HL-60 (cell line): ENCODE measurements at regions not wholly inside any gene's neighbourhood (a gene's known extent, or its start where the extent isn't known, plus 50 kb on each side); places are given as distances from the start of the nearest gene placed in this dataset.

Source experiments
- DNase-seq, 2 experiments: peaks; one replicate each; pipeline ENCODE4 v3.0.0-alpha.2; 2010 to 2020; ENCODE audit warnings: low read depth in 1 of 2, low spot score in 1 of 2
- H3K27ac ChIP-seq: fragments of 250-450 bp; sonication (Bioruptor Pico); replicated peaks from 2 replicates; pipeline ENCODE4 v1.5.1; 2020; ENCODE audit warnings: mild to moderate bottlenecking, moderate library complexity
- H3K27me3 ChIP-seq: fragments of 250-450 bp; sonication (Bioruptor Pico); 2 replicates; pipeline ENCODE4 v1.5.1; 2021; ENCODE audit warnings: mild to moderate bottlenecking, moderate library complexity; ENCODE audit not compliant: insufficient read depth, poor library complexity, severe bottlenecking
- H3K4me3 ChIP-seq: replicated peaks from 2 replicates; pipeline ENCODE4 v1.5.1; 2011; ENCODE audit warnings: mild to moderate bottlenecking, control low read depth, low read length; ENCODE audit not compliant: insufficient read depth
- GABPA ChIP-seq: IDR thresholded peaks from 2 replicates; pipeline ENCODE4 v1.6.1; 2012; ENCODE audit warnings: low read depth
- POLR2AphosphoS5 ChIP-seq: IDR thresholded peaks from 2 replicates; pipeline ENCODE4 v1.6.1; 2012; ENCODE audit warnings: low read depth
- REST ChIP-seq: IDR thresholded peaks from 2 replicates; pipeline ENCODE4 v1.6.1; 2012; ENCODE audit warnings: low read depth; ENCODE audit not compliant: insufficient replicate concordance
- SPI1 ChIP-seq: IDR thresholded peaks from 2 replicates; pipeline ENCODE4 v1.6.1; 2012; ENCODE audit warnings: low read depth, mild to moderate bottlenecking, borderline replicate concordance
- TF ChIP-seq, protein P1 (sequence below): IDR thresholded peaks from one replicate; pipeline ENCODE4 v1.5.1; 2011; ENCODE audit warnings: low read length, control low read depth, inconsistent platforms; ENCODE audit not compliant: insufficient read depth

- no peak for DNase-seq
- Histone ChIP-seq H3K27me3 (peaks cover 16% of the 10 kb centered on the region), H3K4me3 (no peak overlapping the region), H3K27ac (no peak overlapping the region)
- TF ChIP-seq REST, result no peak
- no peak for TF ChIP-seq POLR2AphosphoS5
- no peak for TF ChIP-seq SPI1
- TF ChIP-seq, protein P1, sequence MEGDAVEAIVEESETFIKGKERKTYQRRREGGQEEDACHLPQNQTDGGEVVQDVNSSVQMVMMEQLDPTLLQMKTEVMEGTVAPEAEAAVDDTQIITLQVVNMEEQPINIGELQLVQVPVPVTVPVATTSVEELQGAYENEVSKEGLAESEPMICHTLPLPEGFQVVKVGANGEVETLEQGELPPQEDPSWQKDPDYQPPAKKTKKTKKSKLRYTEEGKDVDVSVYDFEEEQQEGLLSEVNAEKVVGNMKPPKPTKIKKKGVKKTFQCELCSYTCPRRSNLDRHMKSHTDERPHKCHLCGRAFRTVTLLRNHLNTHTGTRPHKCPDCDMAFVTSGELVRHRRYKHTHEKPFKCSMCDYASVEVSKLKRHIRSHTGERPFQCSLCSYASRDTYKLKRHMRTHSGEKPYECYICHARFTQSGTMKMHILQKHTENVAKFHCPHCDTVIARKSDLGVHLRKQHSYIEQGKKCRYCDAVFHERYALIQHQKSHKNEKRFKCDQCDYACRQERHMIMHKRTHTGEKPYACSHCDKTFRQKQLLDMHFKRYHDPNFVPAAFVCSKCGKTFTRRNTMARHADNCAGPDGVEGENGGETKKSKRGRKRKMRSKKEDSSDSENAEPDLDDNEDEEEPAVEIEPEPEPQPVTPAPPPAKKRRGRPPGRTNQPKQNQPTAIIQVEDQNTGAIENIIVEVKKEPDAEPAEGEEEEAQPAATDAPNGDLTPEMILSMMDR, result no peak
- TF ChIP-seq GABPA, result no peak
Observed at GRCh38 chr12:53809005-53809404, 57.2 kb upstream of the CISTR start.

- TF ChIP-seq REST (no peak), POLR2AphosphoS5 (no peak), GABPA (no peak), SPI1 (no peak)
- TF ChIP-seq, protein P1, result no peak
- Histone ChIP-seq H3K27ac (no peak overlapping the region), H3K4me3 (no peak overlapping the region), H3K27me3 (peaks cover 13% of the 10 kb centered on the region)
- no peak for DNase-seq
Observed at GRCh38 chr12:53810950-53811349, 59.2 kb upstream of the CISTR start.

DNA sequence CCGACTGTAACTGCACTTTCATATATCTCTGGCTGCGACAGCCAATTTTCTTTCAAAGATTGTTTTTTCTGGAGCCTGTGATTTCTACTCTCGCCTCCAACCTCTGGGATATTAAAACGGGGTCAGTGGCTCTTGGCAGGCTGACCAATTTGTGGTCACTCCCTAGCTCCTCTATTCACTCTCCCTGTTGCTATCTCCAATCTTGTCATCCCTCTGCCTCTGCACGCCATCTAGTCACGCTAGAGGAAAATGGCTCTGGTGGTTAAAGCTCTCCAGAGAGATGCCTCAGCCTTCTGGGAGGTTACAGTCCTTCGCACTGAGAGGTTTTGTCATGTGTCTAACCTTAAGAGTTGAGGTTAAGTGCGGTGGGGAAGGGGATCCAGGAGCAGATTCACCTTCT lies 59.8 kb upstream of the CISTR start:
- Histone ChIP-seq H3K27me3 (peaks cover 12% of the 10 kb centered on the region), H3K4me3 (no peak overlapping the region), H3K27ac (no peak overlapping the region)
- DNase-seq, result no peak
- TF ChIP-seq GABPA, result no peak
- TF ChIP-seq REST, result no peak
